ENCODE measurements at regions not wholly inside any gene's neighbourhood (a gene's known extent, or its start where the extent isn't known, plus 50 kb on each side); places are given as distances from the start of the nearest gene placed in this dataset.

DNA sequence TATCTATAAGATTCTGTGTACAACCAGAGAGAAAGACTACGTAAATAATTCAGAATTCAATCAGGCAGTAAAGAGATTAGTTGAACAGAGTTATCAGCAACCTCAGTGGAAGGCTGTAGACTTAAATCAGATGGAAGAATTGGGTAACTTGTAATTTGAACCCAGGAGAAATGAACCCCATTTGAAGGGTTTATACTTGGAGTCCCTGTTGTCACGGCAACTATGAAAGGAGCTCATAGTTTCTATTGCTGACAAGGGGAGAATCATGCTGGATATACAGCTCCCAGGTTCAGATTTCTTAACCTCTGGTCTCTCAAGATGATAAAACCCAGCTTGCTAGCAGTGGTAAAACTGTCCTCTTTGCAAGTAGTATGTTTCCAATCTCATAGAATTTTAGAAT lies 54.4 kb upstream of the BMP4 start:
- TF ChIP-seq, protein P1, sequence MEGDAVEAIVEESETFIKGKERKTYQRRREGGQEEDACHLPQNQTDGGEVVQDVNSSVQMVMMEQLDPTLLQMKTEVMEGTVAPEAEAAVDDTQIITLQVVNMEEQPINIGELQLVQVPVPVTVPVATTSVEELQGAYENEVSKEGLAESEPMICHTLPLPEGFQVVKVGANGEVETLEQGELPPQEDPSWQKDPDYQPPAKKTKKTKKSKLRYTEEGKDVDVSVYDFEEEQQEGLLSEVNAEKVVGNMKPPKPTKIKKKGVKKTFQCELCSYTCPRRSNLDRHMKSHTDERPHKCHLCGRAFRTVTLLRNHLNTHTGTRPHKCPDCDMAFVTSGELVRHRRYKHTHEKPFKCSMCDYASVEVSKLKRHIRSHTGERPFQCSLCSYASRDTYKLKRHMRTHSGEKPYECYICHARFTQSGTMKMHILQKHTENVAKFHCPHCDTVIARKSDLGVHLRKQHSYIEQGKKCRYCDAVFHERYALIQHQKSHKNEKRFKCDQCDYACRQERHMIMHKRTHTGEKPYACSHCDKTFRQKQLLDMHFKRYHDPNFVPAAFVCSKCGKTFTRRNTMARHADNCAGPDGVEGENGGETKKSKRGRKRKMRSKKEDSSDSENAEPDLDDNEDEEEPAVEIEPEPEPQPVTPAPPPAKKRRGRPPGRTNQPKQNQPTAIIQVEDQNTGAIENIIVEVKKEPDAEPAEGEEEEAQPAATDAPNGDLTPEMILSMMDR (IDR thresholded peaks at IDR 0.05): no peak

DNA sequence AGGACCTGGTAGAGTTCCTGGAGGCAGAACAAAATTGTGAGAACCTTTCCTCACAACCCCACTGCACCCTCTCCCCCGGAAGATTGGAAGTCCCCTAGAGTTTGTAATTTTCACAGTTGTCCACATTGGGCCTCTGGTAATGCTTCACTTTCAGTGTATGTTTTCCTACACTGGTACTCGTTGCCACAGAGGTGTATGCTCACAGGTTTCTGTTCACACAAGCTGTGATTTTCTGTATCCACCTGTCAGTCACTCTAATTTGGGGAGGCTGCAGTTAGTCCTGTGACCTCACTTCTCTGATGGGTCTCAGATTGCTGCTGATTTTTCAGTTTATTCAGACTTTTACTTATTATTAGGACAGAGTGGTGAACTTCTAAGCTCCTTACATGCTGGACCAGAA lies 66.4 kb upstream of the BMP4 start:
- TF ChIP-seq, protein P1 (IDR thresholded peaks at IDR 0.05): no peak

DNA sequence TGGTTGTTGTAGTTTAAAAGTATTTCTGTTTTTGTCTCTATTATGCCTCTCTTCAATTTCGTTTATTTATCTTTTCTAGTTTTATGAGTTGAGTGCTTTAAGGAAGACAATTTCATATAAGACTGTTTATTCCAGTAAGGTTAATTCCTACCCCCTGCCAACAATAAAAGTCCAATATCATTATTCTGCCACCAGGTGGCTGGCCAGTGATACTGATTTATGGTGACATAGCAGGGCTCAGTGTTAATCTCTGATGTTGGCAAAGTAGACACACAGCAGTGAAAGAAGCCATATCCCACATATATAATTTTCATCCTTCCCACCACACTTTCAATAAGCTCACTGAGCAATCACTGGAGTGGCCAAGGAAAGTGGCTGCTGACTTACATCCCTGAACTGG lies 69.0 kb upstream of the BMP4 start:
- TF ChIP-seq, protein P1 (IDR thresholded peaks at IDR 0.05): peak; percentile 61

DNA sequence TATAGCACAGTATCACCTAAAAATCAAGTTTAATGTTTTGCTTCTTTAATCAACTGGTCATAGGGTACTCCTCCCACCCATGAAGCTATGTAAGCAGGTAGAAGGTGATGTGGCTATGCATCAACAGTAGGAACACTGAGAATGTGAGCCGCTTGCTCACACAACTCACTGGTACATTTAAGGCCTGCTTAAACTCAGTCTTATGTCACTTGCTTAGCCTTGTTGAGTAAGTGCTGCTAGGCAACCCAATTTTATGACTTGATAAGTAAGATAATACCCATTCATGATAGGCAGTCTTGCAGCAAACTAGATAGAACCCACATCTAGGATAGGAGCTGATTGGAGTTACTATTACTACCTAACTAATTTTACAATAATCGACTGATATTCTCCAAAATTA lies 70.0 kb upstream of the BMP4 start:
- TF ChIP-seq, protein P1 (IDR thresholded peaks at IDR 0.05): no peak

DNA sequence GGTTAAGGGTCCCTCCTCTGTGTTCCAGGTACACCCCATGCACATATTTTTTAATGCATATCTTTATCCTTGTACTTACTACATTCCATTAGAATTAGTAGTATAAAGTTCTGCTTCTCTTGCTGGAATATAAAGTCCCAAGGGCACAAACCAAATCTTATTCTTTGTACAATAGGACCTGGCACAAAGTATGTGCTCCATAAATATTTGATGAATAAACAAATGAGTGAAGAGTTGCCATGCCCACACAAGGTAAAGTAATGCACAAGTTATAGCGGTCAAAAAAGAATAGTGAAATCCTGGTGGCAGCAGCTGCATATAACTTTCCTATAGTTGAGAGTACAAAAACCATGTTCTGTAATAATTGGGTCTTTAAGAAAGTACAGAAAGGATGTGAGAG lies 82.1 kb upstream of the BMP4 start:
- TF ChIP-seq, protein P1 (IDR thresholded peaks at IDR 0.05): no peak

DNA sequence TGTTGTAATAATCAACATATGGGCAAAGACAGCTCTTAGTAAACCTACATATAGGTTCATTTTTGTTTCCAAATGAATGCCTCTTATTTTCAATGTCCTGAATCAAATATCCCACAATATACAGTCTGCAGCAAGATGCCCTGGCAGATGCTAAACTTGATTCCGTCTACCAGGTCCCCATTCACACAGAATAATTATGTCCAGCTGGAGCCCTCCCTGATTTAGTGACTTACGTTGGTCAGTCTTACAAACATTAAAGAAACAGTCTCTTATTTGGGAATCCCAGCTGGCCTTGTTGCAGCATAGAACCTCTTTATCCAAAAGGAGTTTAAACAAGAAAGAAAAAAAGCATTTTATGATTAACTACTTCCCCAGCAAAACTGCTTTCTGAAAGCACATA lies 82.7 kb upstream of the BMP4 start:
- TF ChIP-seq, protein P1 (IDR thresholded peaks at IDR 0.05): no peak

DNA sequence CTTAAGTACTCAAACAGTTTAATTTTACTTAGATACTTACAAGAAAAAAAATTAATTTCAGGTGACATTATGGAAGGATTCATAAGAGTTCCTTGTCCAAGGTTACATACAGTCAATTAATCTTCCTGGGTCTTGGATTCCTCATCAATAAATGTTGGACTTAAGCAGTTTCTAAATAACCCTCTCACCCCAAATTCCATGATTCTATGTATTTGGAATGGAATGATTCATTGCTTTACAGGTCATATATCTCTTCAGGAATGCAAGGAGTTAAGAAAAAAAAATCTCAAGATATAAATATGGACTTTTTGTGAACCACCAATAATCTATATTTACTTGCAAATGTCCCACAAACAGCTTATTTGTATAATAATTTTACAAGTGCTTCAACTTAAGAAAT lies 84.2 kb upstream of the BMP4 start:
- TF ChIP-seq, protein P1 (IDR thresholded peaks at IDR 0.05): no peak

DNA sequence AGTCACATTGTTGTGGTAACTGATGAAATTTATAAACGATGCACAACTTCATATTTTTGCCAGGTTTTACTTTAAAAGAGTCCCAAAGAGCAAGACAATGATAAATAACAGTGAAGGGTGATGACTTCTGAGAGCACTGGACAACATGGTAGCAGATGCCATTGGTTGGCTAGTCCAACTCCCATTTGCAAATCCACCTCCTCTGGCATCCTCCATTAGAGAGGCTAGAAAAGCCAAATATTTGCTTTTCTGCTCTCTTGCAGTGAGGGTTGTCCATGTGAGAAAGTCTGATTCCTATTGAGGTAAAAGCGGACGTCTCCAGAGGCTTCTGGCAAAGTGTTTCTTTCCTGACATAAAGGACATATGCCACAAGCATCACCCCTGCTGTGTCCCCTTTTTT lies 89.6 kb upstream of the BMP4 start:
- TF ChIP-seq, protein P1 (IDR thresholded peaks at IDR 0.05): no peak

All from LNCAP (cell line).